GM19023 (cell line): ENCODE measurements at regions not wholly inside any gene's neighbourhood (a gene's known extent, or its start where the extent isn't known, plus 50 kb on each side); places are given as distances from the start of the nearest gene placed in this dataset.

ENCODE experiments used
- ATAC-seq: cut with Tn5 transposase; IDR thresholded peaks from one replicate; pipeline ENCODE4 v1.9.1; 2021; ENCODE audit warnings: mild to moderate bottlenecking, moderate library complexity; ENCODE audit not compliant: unreplicated experiment

GRCh38 chr2:146238254-146238966 is 1606.4 kb upstream of the ACVR2A start:
- ATAC-seq: no peak

GRCh38 chr2:146235158-146235557 is 1609.7 kb upstream of the ACVR2A start:
- no peak for ATAC-seq

- ATAC-seq: no peak
Observed at GRCh38 chr2:146229508-146230155, 1615.2 kb upstream of the ACVR2A start.

DNA sequence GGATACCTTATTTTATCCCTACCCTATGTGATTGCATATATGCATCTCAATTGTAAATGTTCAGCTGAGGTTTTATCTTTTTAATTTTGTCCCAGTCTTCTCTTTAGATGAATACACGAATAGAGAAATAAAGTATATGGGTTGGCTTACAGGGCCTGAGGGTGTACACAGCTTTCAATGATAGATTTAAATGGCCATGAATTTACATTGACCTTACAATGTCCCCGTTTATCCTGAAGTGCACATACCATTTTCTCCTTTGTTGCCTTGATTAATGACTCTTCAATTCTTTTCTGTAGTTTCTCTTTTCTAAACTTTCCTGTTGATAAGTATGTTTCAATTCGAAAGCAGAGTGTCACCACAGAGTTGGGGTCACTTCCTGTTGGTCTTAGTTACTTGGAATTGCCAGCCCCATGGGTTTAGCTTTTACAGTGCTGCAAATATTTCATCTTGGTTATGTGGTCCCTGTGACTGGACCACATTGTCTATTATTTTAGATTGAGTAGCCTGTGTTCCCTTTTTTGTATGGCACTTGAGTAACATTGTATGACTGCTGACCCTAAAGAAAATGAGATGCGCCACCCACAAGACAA is 1616.3 kb upstream of the ACVR2A start:
- ATAC-seq: no peak

DNA sequence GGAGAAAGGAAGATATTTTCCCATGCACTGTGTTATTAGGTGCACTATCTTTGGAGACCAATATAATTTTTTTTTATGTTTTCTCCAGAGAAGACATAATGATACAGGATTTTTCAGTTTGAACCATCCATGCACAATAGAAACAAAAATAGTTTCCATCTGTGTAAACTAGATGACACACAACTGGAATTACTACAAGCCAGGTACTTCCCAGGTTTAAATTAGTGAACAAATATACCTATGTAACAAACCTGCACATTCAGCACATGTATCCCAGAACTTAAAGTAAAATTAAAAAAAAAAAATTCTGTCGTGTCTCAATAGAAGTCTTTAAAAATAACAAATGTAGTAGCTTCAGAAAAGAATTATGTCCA is 1616.8 kb upstream of the ACVR2A start:
- ATAC-seq: no peak

- ATAC-seq: no peak
Observed at GRCh38 chr2:146227152-146228019, 1617.4 kb upstream of the ACVR2A start.

GRCh38 chr2:146226077-146226476 is 1618.8 kb upstream of the ACVR2A start:
- no peak for ATAC-seq

- no peak for ATAC-seq
Observed at GRCh38 chr2:146221826-146222225, 1623.0 kb upstream of the ACVR2A start.

DNA sequence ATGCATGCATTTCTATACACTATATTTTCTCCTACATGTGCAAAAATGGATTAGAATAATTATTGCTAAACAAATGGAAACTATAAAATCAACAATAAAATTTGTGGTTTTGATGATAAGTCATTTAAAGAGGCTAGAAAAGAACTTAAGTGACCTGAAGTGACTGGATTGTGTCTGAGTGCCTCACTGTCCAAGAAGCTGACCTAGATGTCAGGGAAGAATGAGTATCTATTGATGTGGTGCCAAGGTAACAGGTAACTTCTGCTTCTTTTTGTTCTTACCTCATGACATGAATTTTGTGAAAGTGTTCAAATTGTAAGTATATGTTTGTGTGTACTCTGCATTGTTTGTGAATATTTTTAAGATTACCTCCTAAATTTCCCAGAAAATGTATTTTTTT is 1623.9 kb upstream of the ACVR2A start:
- ATAC-seq: no peak

DNA sequence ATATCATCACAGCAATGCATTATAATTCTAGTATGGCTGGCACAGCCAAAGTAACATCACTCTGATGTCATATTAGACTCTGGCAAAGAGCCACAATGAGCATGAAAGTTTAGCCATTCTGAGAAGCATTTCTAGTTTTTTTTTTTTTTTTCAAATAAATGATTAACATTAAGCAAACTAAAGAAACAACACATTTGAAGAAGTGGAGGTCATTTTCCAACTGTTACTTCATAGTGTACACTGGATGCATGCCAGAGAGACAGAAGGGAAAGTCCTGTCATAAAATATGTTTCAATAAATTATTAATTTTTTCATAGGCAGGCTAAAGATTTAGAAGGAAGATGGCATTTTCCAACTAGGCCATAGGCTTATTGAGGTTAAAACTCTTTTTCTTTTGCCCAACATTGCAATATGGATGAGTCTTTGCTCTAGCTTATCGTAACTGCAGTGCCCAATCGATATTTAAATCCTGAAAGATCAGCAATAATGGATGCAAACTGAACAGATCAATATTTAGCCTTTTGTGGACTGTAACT is 1630.4 kb upstream of the ACVR2A start:
- no peak for ATAC-seq

DNA sequence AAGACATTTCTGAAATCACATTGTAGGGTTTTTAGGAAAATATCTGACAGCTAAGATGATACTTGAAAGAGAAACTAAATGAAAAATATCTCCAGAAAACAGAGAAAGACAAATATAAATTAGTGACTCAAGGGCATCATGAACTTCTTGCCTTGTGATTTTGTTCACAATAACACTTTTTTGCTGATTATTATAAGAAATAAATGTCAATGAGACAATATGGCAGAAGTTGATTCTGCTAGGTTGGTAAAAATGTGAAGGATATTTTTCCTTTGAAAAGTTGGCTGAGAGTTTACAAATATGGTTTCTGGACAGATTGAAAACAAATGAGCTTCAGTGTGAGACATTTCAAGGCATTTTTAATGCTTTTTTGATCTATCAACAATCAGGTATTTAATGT is 1631.2 kb upstream of the ACVR2A start:
- no peak for ATAC-seq

- no peak for ATAC-seq
Observed at GRCh38 chr2:146212602-146213001, 1632.2 kb upstream of the ACVR2A start.

DNA sequence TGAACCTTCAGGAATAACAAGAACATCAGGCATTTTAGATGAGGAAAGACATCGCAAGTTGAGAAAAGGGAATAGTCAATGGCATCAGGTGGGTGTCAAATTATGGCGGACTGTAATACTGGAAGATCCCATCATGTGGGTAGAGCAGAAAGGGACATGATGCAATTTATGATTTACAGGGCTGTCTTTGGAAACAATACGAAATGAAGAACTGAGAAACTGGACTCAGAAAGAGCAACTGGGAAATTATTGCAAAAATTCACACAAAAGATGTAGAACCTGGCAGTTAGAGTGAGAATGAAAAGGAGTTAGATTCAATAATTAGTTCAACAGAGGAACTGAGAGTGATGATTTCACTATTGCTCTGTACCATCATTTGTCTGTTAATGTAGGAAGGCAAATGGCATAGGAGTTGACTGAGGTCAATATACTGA is 1635.0 kb upstream of the ACVR2A start:
- ATAC-seq: no peak

- no peak for ATAC-seq
Observed at GRCh38 chr2:146207901-146208300, 1636.9 kb upstream of the ACVR2A start.

GRCh38 chr2:146207417-146207816 is 1637.4 kb upstream of the ACVR2A start:
- ATAC-seq: no peak

DNA sequence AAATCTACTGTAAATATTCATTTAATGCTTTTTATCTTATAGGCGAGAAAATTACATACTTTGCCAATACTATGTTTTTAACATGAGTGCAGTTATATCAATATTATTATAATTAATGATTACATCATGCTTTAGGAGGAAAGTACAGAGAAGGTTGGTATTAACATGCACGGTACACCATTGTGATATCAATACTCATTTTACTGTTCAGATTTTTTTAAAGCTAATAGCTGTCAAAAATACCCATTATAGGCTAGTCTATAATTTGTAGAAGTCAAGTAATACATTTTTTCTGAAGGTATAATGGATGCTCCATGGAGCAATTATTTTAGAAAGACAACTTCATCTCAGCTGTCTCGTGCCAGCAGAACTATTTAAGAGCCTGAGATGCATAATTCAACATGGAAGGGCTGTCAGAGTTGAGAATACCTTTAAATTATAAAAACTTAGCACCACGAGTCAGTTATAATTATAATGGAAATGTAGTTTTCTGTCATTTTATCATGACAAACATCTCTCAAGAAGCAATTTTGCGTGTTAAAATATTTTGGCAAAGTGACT is 1641.7 kb upstream of the ACVR2A start:
- no peak for ATAC-seq

GRCh38 chr2:146193619-146194018 is 1651.2 kb upstream of the ACVR2A start:
- no peak for ATAC-seq

DNA sequence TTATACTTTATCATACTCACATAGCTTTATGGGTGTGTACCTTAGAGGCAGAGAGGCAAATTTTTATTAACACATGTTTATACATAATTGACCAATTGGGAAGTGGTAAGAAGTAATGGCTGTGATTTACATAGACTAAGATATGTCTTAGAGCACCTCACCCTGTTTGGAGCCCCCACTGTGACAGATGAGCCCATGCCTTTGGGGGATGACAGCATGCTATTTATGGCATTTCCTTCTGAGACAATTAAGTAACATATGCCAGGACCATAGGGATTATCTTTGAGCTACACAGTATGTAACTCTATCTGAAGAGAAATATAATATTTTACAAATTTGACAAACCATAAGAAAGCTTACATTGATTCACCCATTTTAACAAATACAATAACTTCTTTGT is 1655.3 kb upstream of the ACVR2A start:
- ATAC-seq: no peak

GRCh38 chr2:146173934-146174333 is 1654.0 kb upstream of the ZEB2 start:
- no peak for ATAC-seq

DNA sequence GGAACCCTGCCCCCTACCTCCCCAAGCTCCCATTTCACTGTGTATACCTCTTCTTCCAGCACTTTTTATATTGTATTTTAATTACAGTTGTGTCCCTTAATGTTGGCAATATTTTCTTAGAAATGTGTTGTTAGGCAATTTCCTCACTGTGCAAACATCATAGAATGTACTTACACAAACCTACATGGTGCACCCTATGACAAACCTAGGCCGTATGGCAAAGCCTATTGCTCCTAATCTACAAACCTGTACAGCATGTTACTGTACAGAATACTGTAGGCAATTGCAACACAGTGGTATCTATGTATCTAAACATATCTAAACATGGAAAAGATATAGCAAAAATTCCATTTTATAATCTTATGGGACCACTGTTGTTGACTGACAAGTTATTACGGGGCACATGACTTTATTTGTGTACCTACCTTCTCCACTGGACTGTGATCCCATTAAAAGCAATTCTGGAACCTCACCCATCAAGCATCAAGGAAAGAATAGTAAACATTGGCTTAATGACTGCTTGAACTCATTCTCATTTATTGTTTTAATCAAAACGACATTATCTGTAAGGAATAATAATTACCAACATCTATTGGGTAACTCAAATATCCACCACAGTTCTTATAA is 1641.5 kb upstream of the ZEB2 start:
- ATAC-seq: no peak
